Endodermal cell (in vitro differentiated cells): ENCODE measurements at regions not wholly inside any gene's neighbourhood (a gene's known extent, or its start where the extent isn't known, plus 50 kb on each side); places are given as distances from the start of the nearest gene placed in this dataset.

Experiments
- DNase-seq: peaks from one replicate; pipeline ENCODE4 v3.0.0-alpha.2; 2017
- H3K27ac ChIP-seq: 2 replicates; pipeline ENCODE4 v1.5.1; 2013; ENCODE audit warnings: mild to moderate bottlenecking, low read depth, low read length, moderate library complexity
- H3K27me3 ChIP-seq: 2 replicates; pipeline ENCODE4 v1.6.1; 2013; ENCODE audit warnings: mild to moderate bottlenecking, low read length, moderate library complexity; ENCODE audit not compliant: insufficient read depth, control insufficient read depth, poor library complexity, severe bottlenecking
- H3K36me3 ChIP-seq: 2 replicates; pipeline ENCODE4 v1.7.0; 2013; ENCODE audit warnings: mild to moderate bottlenecking, low read length, moderate library complexity; ENCODE audit not compliant: control insufficient read depth, insufficient read depth
- H3K4me1 ChIP-seq: one replicate; pipeline ENCODE4 v1.7.0; 2013; ENCODE audit warnings: low read length; ENCODE audit not compliant: control insufficient read depth, insufficient read depth
- H3K4me3 ChIP-seq: 2 replicates; pipeline ENCODE4 v1.5.1; 2013; ENCODE audit warnings: mild to moderate bottlenecking, low read length, moderate library complexity
- H3K9ac ChIP-seq: 2 replicates; pipeline ENCODE4 v1.6.1; 2013; ENCODE audit warnings: mild to moderate bottlenecking, low read length, moderate library complexity; ENCODE audit not compliant: poor library complexity, severe bottlenecking; ENCODE audit errors: extremely low read depth
- H3K9me3 ChIP-seq: 2 replicates; pipeline ENCODE4 v1.6.1; 2013; ENCODE audit warnings: mild to moderate bottlenecking, low read length, moderate library complexity; ENCODE audit not compliant: control insufficient read depth
- H3K27ac Mint-ChIP-seq: 2 replicates; pipeline ENCODE4 v1.8.0; 2020; ENCODE audit warnings: mixed read lengths
- H3K27me3 Mint-ChIP-seq: 2 replicates; pipeline ENCODE4 v1.8.0; 2021; ENCODE audit warnings: mild to moderate bottlenecking, mixed read lengths; ENCODE audit not compliant: insufficient read depth
- H3K36me3 Mint-ChIP-seq: 2 replicates; pipeline ENCODE4 v1.8.0; 2020; ENCODE audit warnings: low read depth, mixed read lengths
- H3K4me1 Mint-ChIP-seq: 2 replicates; pipeline ENCODE4 v1.8.0; 2020; ENCODE audit warnings: mixed read lengths
- H3K4me3 Mint-ChIP-seq: 2 replicates; pipeline ENCODE4 v1.8.0; 2020; ENCODE audit warnings: mild to moderate bottlenecking, moderate library complexity, mixed read lengths
- H3K9me3 Mint-ChIP-seq: 2 replicates; pipeline ENCODE4 v1.8.0; 2020; ENCODE audit warnings: mild to moderate bottlenecking, mixed read lengths
- CTCF ChIP-seq: fragments of 200-600 bp; sonication (generic); conservative IDR thresholded peaks from 2 replicates; pipeline ENCODE4 v1.5.0; 2021; ENCODE audit warnings: antibody characterized with exemption, mild to moderate bottlenecking
- WGBS, 2 experiments: methylation state at CpG; one replicate each; pipeline versions ENCODE4 v1.1.5 to v1.1.7; 2013; ENCODE audit warnings: missing lambda C conversion rate in 2 of 2, mixed read lengths in 1 of 2; ENCODE audit not compliant: insufficient coverage in 1 of 2, insufficient read length in 1 of 2; 5-methylcytosine and 5-hydroxymethylcytosine counted together

- Histone ChIP-seq H3K4me3 (no peak overlapping the region), H3K27ac (no peak overlapping the region), H3K9me3 (no peaks in the 10 kb centered on the region), H3K9ac (no peak overlapping the region), H3K36me3 (no peaks in the 10 kb centered on the region), H3K27me3 (no peaks in the 10 kb centered on the region), H3K4me1 (no peaks in the 10 kb centered on the region)
- TF ChIP-seq CTCF, result no peak
- no peaks in the 10 kb centered on the region for H3K27me3 Mint-ChIP-seq
- H3K9me3 Mint-ChIP-seq, result peaks cover 6% of the 10 kb centered on the region
- WGBS, 2 experiments, result 90 to 97% methylated on average over 6 of the region's 6 CpGs
- H3K27ac Mint-ChIP-seq, result no peak overlapping the region
- no peaks in the 10 kb centered on the region for H3K4me1 Mint-ChIP-seq
- no peak for DNase-seq
- no peak overlapping the region for H3K4me3 Mint-ChIP-seq
- H3K36me3 Mint-ChIP-seq, result no peaks in the 10 kb centered on the region
These were observed 80.5 kb downstream of the CASP3 start for GRCh38 chr4:184568770-184569169.

GRCh38 chr4:184563621-184564020 lies 85.6 kb downstream of the CASP3 start:
- H3K4me1 Mint-ChIP-seq, result no peaks in the 10 kb centered on the region
- no peak overlapping the region for H3K9ac ChIP-seq
- WGBS, 2 experiments, result 91 to 100% methylated on average over 1 to 3 of the region's 3 CpGs
- H3K27ac ChIP-seq, result no peak overlapping the region
- H3K9me3 ChIP-seq, result no peaks in the 10 kb centered on the region
- peaks cover 3% of the 10 kb centered on the region for H3K9me3 Mint-ChIP-seq
- no peaks in the 10 kb centered on the region for H3K27me3 ChIP-seq
- no peaks in the 10 kb centered on the region for H3K27me3 Mint-ChIP-seq
- no peak for DNase-seq
- H3K36me3 Mint-ChIP-seq, result no peaks in the 10 kb centered on the region
- H3K27ac Mint-ChIP-seq, result no peak overlapping the region
- no peaks in the 10 kb centered on the region for H3K4me1 ChIP-seq
- TF ChIP-seq CTCF, result no peak
- no peak overlapping the region for H3K4me3 Mint-ChIP-seq
- H3K36me3 ChIP-seq, result no peaks in the 10 kb centered on the region
- H3K4me3 ChIP-seq, result no peak overlapping the region

DNA sequence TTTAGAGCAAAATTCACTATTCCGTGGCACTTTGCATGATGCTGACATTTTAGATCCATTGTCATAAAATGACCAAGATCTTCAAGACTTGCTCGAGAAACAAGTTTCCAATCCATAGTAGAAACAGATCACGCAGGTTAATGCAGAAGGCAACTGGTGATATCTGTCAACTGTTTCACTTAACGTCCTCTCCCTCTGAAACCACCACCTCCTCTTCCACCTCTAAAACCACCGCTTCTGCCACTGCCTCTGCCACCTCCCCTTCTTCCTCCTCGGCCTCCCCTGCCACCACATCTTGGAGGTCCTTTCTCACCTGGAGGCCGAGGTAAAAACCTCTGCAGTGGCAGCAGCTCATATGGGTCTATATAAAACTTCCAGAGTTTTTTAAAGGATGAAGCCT lies 84.6 kb upstream of the IRF2 start:
- no peaks in the 10 kb centered on the region for H3K36me3 ChIP-seq
- H3K4me1 ChIP-seq, result no peaks in the 10 kb centered on the region
- WGBS, 2 experiments, result 70 to 81% methylated on average over 4 to 7 of the region's 7 CpGs
- no peak for DNase-seq
- no peak overlapping the region for H3K4me3 ChIP-seq
- Mint-ChIP-seq H3K4me1 (no peaks in the 10 kb centered on the region), H3K4me3 (no peak overlapping the region), H3K27ac (no peak overlapping the region), H3K27me3 (no peaks in the 10 kb centered on the region), H3K9me3 (no peaks in the 10 kb centered on the region), H3K36me3 (no peaks in the 10 kb centered on the region)
- no peak overlapping the region for H3K9ac ChIP-seq
- no peaks in the 10 kb centered on the region for H3K9me3 ChIP-seq
- no peak for TF ChIP-seq CTCF
- H3K27ac ChIP-seq, result no peak overlapping the region
- no peaks in the 10 kb centered on the region for H3K27me3 ChIP-seq
